Mesenchymal stem cell (in vitro differentiated cells and primary cell): ENCODE measurements at regions not wholly inside any gene's neighbourhood (a gene's known extent, or its start where the extent isn't known, plus 50 kb on each side); places are given as distances from the start of the nearest gene placed in this dataset.
"Not testable (repeated sequence)": the region's sequence is repeated elsewhere in the genome, so short reads cannot be mapped to it uniquely, and the experiment has no call there.

Source experiments
- DNase-seq: peaks from one replicate; pipeline ENCODE4 v3.0.0-alpha.2; 2013
- H2AFZ ChIP-seq: one replicate; pipeline ENCODE4 v1.6.1; 2013; ENCODE audit warnings: low read depth, mild to moderate bottlenecking, control low read depth, inconsistent platforms, low read length, moderate library complexity
- H2AK5ac ChIP-seq: 2 replicates; pipeline ENCODE4 v1.6.1; 2013; ENCODE audit warnings: low read length, moderate library complexity, mild to moderate bottlenecking, inconsistent platforms; ENCODE audit not compliant: severe bottlenecking
- H2BK120ac ChIP-seq: one replicate; pipeline ENCODE4 v1.6.1; 2013; ENCODE audit warnings: low read depth, mild to moderate bottlenecking, inconsistent platforms, low read length, moderate library complexity
- H2BK12ac ChIP-seq, 2 experiments: one replicate each; pipeline ENCODE4 v1.6.1; 2013; ENCODE audit warnings: inconsistent platforms in 2 of 2, low read length in 2 of 2, mild to moderate bottlenecking in 2 of 2, moderate library complexity in 2 of 2, control low read depth in 1 of 2
- H2BK15ac ChIP-seq: one replicate; pipeline ENCODE4 v1.6.1; 2013; ENCODE audit warnings: mild to moderate bottlenecking, low read depth, inconsistent platforms; ENCODE audit not compliant: poor library complexity, severe bottlenecking
- H2BK5ac ChIP-seq: 2 replicates; pipeline ENCODE4 v1.6.1; 2013; ENCODE audit warnings: low read depth, mild to moderate bottlenecking, low read length, control low read depth, inconsistent platforms; ENCODE audit not compliant: poor library complexity, severe bottlenecking
- H3K14ac ChIP-seq, 2 experiments: one replicate each; pipeline ENCODE4 v1.6.1; 2013; ENCODE audit warnings: inconsistent platforms in 2 of 2, low read length in 2 of 2, control low read depth in 1 of 2, mild to moderate bottlenecking in 1 of 2, moderate library complexity in 1 of 2
- H3K18ac ChIP-seq, 2 experiments: one replicate each; pipeline ENCODE4 v1.6.1; 2013; ENCODE audit warnings: inconsistent platforms in 2 of 2, low read length in 2 of 2, control low read depth in 1 of 2, low read depth in 1 of 2, mild to moderate bottlenecking in 1 of 2
- H3K23ac ChIP-seq, 2 experiments: one replicate each; pipeline ENCODE4 v1.6.1; 2013; ENCODE audit warnings: inconsistent platforms in 2 of 2, low read length in 2 of 2, mild to moderate bottlenecking in 2 of 2, moderate library complexity in 2 of 2, control low read depth in 1 of 2
- H3K27ac ChIP-seq: 2 replicates; pipeline ENCODE4 v1.5.1; 2013; ENCODE audit warnings: mild to moderate bottlenecking, moderate library complexity, low read length, control low read depth, inconsistent platforms; ENCODE audit not compliant: poor library complexity, severe bottlenecking
- H3K27me3 ChIP-seq, 2 experiments: 2 replicates each; pipeline versions ENCODE4 v1.6.1 to v1.7.0; 2013; ENCODE audit warnings: low read length in 2 of 2, mild to moderate bottlenecking in 2 of 2, moderate library complexity in 2 of 2, control low read depth in 1 of 2, inconsistent platforms in 1 of 2; ENCODE audit not compliant: control insufficient read depth in 1 of 2, insufficient read depth in 1 of 2
- H3K36me3 ChIP-seq, 2 experiments: 2 replicates each; pipeline versions ENCODE4 v1.6.1 to v1.7.0; 2013; ENCODE audit warnings: low read length in 2 of 2, control low read depth in 1 of 2, inconsistent platforms in 1 of 2, low read depth in 1 of 2, mild to moderate bottlenecking in 1 of 2; ENCODE audit not compliant: insufficient read depth in 2 of 2, control insufficient read depth in 1 of 2
- H3K4ac ChIP-seq, 2 experiments: one replicate each; pipeline ENCODE4 v1.6.1; 2013; ENCODE audit warnings: inconsistent platforms in 2 of 2, low read length in 2 of 2, mild to moderate bottlenecking in 2 of 2, moderate library complexity in 2 of 2, control low read depth in 1 of 2, low read depth in 1 of 2
- H3K4me1 ChIP-seq: 2 replicates; pipeline ENCODE4 v1.6.1; 2013; ENCODE audit warnings: low read depth, low read length, control low read depth; ENCODE audit not compliant: control insufficient read depth, insufficient read depth
- H3K4me2 ChIP-seq: 2 replicates; pipeline ENCODE4 v1.6.1; 2013; ENCODE audit warnings: low read length, mild to moderate bottlenecking, inconsistent platforms; ENCODE audit not compliant: poor library complexity, severe bottlenecking
- H3K4me3 ChIP-seq, 2 experiments: 2 replicates each; pipeline versions ENCODE4 v1.5.1 to v1.7.0; 2013; ENCODE audit warnings: low read length in 2 of 2, mild to moderate bottlenecking in 2 of 2, control low read depth in 1 of 2, low read depth in 1 of 2; ENCODE audit not compliant: insufficient read depth in 1 of 2
- H3K79me1 ChIP-seq: replicated peaks from 2 replicates; pipeline ENCODE4 v1.6.1; 2013; ENCODE audit warnings: mild to moderate bottlenecking, control low read depth, low read length, inconsistent platforms; ENCODE audit not compliant: poor library complexity, severe bottlenecking
- H3K9ac ChIP-seq: 2 replicates; pipeline ENCODE4 v1.7.0; 2013; ENCODE audit warnings: mild to moderate bottlenecking, low read length, moderate library complexity
- H3K9me3 ChIP-seq: 2 replicates; pipeline ENCODE4 v1.7.0; 2013; ENCODE audit warnings: mild to moderate bottlenecking, low read length; ENCODE audit not compliant: control insufficient read depth
- H4K8ac ChIP-seq: one replicate; pipeline ENCODE4 v1.6.1; 2013; ENCODE audit warnings: inconsistent platforms, mild to moderate bottlenecking, low read length, moderate library complexity
- H4K91ac ChIP-seq: one replicate; pipeline ENCODE4 v1.6.1; 2013; ENCODE audit warnings: mild to moderate bottlenecking, low read length, inconsistent platforms
- WGBS: methylation state at CpG from one replicate; pipeline ENCODE4 v1.1.7; 2013; ENCODE audit warnings: mixed read lengths; 5-methylcytosine and 5-hydroxymethylcytosine counted together

DNA sequence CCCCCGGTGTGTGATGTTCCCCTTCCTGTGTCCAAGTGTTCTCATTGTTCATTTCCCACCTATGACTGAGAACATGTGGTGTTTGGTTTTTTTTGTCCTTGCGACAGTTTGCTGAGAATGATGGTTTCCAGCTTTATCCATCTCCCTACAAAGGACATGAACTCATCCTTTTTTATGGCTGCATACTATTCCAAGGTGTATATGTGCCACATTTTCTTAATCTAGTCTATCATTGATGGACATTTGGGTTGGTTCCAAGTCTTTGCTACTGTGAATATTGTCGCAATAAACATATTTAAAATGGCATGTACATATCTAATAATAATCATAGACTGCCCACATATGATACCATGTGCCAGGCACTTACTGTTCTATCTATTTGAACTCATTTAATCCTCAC lies 491.0 kb downstream of the MED13L start:
- not testable (repeated sequence) for H3K14ac ChIP-seq, H3K9ac ChIP-seq, H2BK5ac ChIP-seq, H3K4ac ChIP-seq, H4K8ac ChIP-seq, H2AFZ ChIP-seq, H3K23ac ChIP-seq, DNase-seq, H2BK15ac ChIP-seq, H2AK5ac ChIP-seq, H3K4me3 ChIP-seq, H3K4me1 ChIP-seq, H3K79me1 ChIP-seq, H3K4me2 ChIP-seq, H3K9me3 ChIP-seq, H3K18ac ChIP-seq, H4K91ac ChIP-seq, H3K27me3 ChIP-seq, H2BK120ac ChIP-seq, H3K36me3 ChIP-seq, H3K27ac ChIP-seq, H2BK12ac ChIP-seq
- WGBS, result 80% methylated on average over 1 of the region's 3 CpGs

DNA sequence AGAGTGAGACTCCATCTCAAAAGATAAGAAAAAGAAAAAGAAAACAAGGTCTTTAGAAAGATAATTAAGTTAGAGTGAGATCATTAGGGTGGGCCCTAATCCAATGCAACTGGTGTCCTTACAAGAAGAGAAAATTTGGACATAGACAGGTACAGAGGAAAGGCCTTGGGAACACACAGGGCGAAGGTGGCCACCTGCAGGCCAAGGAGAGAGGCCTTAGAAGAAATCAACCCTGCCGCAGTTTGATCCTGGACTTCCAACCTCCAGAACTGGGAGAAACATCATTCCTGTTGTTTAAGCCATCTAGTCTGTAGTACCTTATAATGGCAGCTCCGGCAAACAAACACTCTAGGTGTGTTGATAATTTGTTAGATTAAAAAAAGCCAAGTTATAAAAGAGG lies 491.9 kb downstream of the MED13L start:
- Histone ChIP-seq H2AK5ac (no peak overlapping the region), H3K9ac (no peak overlapping the region), H3K4me1 (no peaks in the 10 kb centered on the region), H2BK5ac (no peak overlapping the region), H3K79me1 (no peaks in the 10 kb centered on the region), H3K18ac (no peak overlapping the region), H3K27me3 (peaks cover 0 to 8% of the 10 kb centered on the region in 2 experiments), H3K4me3 (no peak overlapping the region), H2BK12ac (no peak overlapping the region), H3K27ac (no peak overlapping the region), H3K4ac (no peak overlapping the region), H2BK120ac (no peak overlapping the region), H3K23ac (no peak overlapping the region), H3K4me2 (no peak overlapping the region), H4K8ac (no peak overlapping the region), H3K9me3 (no peaks in the 10 kb centered on the region), H2BK15ac (no peak overlapping the region), H3K36me3 (no peaks in the 10 kb centered on the region), H4K91ac (no peak overlapping the region), H2AFZ (no peak overlapping the region), H3K14ac (no peak overlapping the region)
- 84% methylated on average over 3 of the region's 3 CpGs for WGBS
- no peak for DNase-seq

DNA sequence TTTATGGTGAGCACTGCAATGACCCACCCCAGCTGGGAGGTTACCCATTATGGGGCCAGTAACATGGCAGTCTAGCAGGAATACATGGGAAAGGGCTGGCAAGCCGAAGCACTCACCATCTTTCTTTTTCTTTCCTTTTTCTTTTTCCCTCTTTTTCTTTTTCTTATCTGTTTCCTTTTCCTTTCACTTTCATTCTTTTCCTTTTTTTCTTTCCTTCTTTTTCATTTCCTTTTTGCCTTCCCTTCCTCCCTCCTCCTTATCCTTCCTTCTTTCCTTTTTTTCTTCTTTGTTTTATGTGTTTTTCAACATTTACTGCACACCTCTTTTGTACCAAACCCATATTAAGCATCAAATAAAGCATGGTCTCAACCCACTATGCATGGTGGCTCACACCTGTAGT lies 501.1 kb downstream of the MED13L start:
- H3K9ac ChIP-seq, result no peak overlapping the region
- no peak for DNase-seq
- 40% methylated on average over 1 of the region's 1 CpG for WGBS

DNA sequence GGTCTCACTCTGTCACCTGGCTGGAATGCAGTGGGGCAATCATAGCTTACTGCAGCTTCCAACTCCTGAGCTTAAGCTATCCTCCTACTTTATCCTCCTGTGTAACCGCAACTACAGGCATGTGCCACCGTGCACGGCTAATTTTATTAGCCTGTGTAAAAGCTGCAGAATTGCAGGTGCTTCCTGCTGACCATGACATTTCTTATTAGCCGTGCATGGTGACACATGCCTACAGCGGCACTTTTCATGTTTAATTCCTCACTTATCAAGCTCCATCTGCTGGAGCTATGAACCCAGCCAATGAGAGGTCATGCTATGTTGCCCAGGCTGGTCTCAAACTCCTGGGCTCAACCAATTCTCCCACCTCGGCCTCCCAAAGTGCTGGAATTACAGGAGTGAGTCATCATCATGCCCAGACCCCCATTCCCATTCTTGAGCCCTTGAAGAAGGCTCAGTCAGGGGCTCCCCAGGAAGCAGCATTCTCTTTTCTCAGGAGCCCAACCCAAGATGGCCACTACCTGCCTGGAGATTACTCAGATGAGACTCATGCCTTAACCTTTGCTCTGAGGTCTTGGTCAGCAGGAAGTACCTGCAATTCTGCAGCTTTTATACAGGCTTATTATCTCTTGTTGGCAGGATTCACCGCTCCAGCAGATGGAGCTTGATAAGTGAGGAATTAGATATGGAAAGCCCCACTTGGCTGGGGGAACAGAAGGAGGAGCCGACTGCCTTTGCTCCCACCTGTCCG lies 503.2 kb downstream of the MED13L start:
- Histone ChIP-seq H3K18ac (no peak overlapping the region), H3K4ac (no peak overlapping the region), H3K4me3 (no peak overlapping the region), H2BK120ac (no peak overlapping the region), H2AFZ (no peak overlapping the region), H3K9me3 (no peaks in the 10 kb centered on the region), H3K27me3 (peaks cover 0 to 11% of the 10 kb centered on the region in 2 experiments), H3K4me1 (no peaks in the 10 kb centered on the region), H3K23ac (no peak overlapping the region), H3K36me3 (no peaks in the 10 kb centered on the region), H2BK5ac (no peak overlapping the region), H2BK15ac (no peak overlapping the region), H3K27ac (no peak overlapping the region), H4K91ac (no peak overlapping the region), H2AK5ac (no peak overlapping the region), H3K79me1 (no peaks in the 10 kb centered on the region), H3K9ac (no peak overlapping the region), H3K14ac (no peak overlapping the region), H4K8ac (no peak overlapping the region), H3K4me2 (no peak overlapping the region), H2BK12ac (no peak overlapping the region)
- DNase-seq, result no peak
- WGBS, result 85% methylated on average over 7 of the region's 9 CpGs

More for the DNA sequence above, 501.1 kb downstream of the MED13L start:
- no peaks in the 10 kb centered on the region for H3K36me3 ChIP-seq
- no peak overlapping the region for H4K91ac ChIP-seq
- no peak overlapping the region for H3K4ac ChIP-seq
- no peaks in the 10 kb centered on the region for H3K4me1 ChIP-seq
- no peak overlapping the region for H3K23ac ChIP-seq
- no peaks in the 10 kb centered on the region for H3K79me1 ChIP-seq
- no peak overlapping the region for H3K14ac ChIP-seq
- H3K27ac ChIP-seq, result no peak overlapping the region
- H3K27me3 ChIP-seq, result no peaks in the 10 kb centered on the region
- no peak overlapping the region for H2AFZ ChIP-seq
- no peak overlapping the region for H2BK120ac ChIP-seq
- H3K18ac ChIP-seq, result no peak overlapping the region
- no peaks in the 10 kb centered on the region for H3K9me3 ChIP-seq
- H3K4me3 ChIP-seq, result no peak overlapping the region
- H2BK15ac ChIP-seq, result no peak overlapping the region
- no peak overlapping the region for H2BK12ac ChIP-seq
- H2AK5ac ChIP-seq, result no peak overlapping the region
- H2BK5ac ChIP-seq, result no peak overlapping the region
- no peak overlapping the region for H4K8ac ChIP-seq
- H3K4me2 ChIP-seq, result no peak overlapping the region
